ENCODE measurements at regions not wholly inside any gene's neighbourhood (a gene's known extent, or its start where the extent isn't known, plus 50 kb on each side); places are given as distances from the start of the nearest gene placed in this dataset.

DNA sequence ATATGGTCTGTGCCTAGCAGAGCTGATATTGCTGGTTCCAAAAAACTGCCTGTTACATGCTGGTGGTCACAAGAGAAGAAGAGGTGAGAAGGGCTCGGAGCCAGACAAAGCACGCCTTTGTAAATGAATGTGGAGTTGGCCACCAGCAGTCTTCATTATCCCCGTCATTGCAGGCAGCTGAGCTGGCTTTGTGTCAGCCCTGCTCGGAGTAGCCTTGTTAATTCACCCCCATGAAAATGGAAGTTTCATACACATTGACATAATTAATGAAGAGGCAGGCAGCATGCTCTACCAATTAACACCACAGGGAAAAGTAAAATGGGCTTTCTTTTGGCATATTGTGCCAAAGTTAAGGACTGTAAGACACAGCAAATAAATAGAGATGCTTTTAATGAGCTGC is 113.7 kb upstream of the RBFOX1 start:
- H3K4me3 ChIP-seq (ENCODE audit: low read depth, low read length) = no peak overlapping the region
- DNase-seq (ENCODE audit: low read depth, low spot score) = no peak
- H3K9me3 ChIP-seq (ENCODE audit: control insufficient read depth, insufficient read depth, low read length) = peaks cover 14% of the 10 kb centered on the region
- TF ChIP-seq, protein P1, sequence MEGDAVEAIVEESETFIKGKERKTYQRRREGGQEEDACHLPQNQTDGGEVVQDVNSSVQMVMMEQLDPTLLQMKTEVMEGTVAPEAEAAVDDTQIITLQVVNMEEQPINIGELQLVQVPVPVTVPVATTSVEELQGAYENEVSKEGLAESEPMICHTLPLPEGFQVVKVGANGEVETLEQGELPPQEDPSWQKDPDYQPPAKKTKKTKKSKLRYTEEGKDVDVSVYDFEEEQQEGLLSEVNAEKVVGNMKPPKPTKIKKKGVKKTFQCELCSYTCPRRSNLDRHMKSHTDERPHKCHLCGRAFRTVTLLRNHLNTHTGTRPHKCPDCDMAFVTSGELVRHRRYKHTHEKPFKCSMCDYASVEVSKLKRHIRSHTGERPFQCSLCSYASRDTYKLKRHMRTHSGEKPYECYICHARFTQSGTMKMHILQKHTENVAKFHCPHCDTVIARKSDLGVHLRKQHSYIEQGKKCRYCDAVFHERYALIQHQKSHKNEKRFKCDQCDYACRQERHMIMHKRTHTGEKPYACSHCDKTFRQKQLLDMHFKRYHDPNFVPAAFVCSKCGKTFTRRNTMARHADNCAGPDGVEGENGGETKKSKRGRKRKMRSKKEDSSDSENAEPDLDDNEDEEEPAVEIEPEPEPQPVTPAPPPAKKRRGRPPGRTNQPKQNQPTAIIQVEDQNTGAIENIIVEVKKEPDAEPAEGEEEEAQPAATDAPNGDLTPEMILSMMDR (IDR thresholded peaks at IDR 0.05; ENCODE audit: low read depth, low read length) = no peak
- H3K27ac ChIP-seq (ENCODE audit: low read depth, low read length) = no peak overlapping the region
- H3K27me3 ChIP-seq (ENCODE audit: control insufficient read depth, insufficient read depth, low read length) = no peaks in the 10 kb centered on the region
- ChIA-PET POLR2A (no interaction called here), CTCF (no interaction called here)

DNA sequence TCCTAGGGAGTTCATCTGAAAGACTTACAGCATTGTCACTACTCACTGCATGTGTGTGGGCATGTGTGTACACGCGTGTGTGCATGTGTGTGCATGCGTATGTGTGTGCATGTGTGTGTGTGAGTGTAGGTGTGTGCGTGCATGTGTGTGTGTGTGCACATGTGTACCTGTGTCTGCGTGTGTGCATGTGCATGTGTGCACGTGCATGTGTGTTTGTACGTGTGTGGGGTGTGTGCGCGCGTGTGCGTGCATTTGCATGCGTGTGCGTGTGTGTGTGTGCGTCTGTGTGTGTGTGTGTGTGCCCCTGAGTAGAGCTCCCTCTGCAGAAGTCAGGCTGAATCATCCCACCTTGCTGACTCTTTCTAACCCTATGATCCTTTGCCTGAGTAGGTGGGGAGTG is 114.8 kb upstream of the RBFOX1 start:
- TF ChIP-seq, protein P1 (IDR thresholded peaks at IDR 0.05; ENCODE audit: low read depth, low read length) = no peak

DNA sequence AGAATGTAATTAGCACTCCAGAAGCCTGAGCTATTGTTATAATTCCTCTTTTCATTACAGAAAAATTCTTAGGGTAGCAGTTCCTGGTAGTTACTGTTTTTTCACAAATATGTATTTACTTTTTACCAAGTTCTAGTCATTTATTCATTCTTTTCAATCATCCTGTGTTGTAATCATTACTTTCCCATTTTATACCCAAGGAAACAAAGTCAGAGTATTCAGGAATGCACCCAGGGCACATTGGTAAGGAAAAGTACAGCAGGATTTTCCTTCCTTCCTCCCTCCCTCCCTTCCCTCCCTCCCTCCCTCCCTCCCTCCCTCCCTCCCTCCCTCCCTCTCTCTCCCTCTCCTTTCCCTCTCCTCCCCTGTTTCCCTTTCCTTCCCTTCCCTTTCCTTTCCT is 115.9 kb upstream of the RBFOX1 start:
- H3K4me3 ChIP-seq (ENCODE audit: low read depth, low read length) = no peak overlapping the region
- no peaks in the 10 kb centered on the region for H3K27me3 ChIP-seq (ENCODE audit: control insufficient read depth, insufficient read depth, low read length)
- ChIA-PET POLR2A (no interaction called here), CTCF (no interaction called here)
- DNase-seq (ENCODE audit: low read depth, low spot score) = no peak
- H3K9me3 ChIP-seq (ENCODE audit: control insufficient read depth, insufficient read depth, low read length) = peaks cover 17% of the 10 kb centered on the region
- TF ChIP-seq, protein P1 (IDR thresholded peaks at IDR 0.05; ENCODE audit: low read depth, low read length) = no peak
- no peak overlapping the region for H3K27ac ChIP-seq (ENCODE audit: low read depth, low read length)

More for the DNA sequence above, 114.8 kb upstream of the RBFOX1 start:
- peaks cover 14% of the 10 kb centered on the region for H3K9me3 ChIP-seq (ENCODE audit: control insufficient read depth, insufficient read depth, low read length)
- H3K4me3 ChIP-seq (ENCODE audit: low read depth, low read length) = no peak overlapping the region
- H3K27me3 ChIP-seq (ENCODE audit: control insufficient read depth, insufficient read depth, low read length) = no peaks in the 10 kb centered on the region
- no peak for DNase-seq (ENCODE audit: low read depth, low spot score)
- ChIA-PET CTCF (no interaction called here), POLR2A (no interaction called here)
- H3K27ac ChIP-seq (ENCODE audit: low read depth, low read length) = no peak overlapping the region

DNA sequence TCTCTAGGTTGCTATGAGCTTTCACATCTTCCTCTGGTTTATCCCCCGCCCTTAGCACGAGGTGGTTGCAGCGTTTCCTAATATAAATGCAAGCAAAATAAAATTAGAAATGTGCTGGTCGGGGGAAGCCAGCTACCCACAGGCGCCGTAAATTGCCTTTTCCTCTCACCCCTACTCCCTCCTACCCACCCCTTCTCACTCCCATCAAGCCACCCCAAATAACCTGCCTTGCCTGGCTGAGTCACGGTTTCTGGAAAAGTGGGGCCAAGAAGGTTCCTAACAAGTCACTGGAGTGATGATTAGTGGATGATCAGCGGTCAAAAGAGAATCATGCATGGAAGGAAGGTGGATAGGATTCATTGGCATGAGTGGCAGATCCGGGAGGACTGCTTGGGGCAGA is 120.9 kb upstream of the RBFOX1 start:
- Histone ChIP-seq H3K9me3 (ENCODE audit: control insufficient read depth, insufficient read depth, low read length) (peaks cover 24% of the 10 kb centered on the region), H3K27me3 (ENCODE audit: control insufficient read depth, insufficient read depth, low read length) (no peaks in the 10 kb centered on the region), H3K4me3 (ENCODE audit: low read depth, low read length) (no peak overlapping the region), H3K27ac (ENCODE audit: low read depth, low read length) (no peak overlapping the region)
- ChIA-PET POLR2A (no interaction called here), CTCF (no interaction called here)
- TF ChIP-seq, protein P1 (IDR thresholded peaks at IDR 0.05; ENCODE audit: low read depth, low read length) = no peak
- no peak for DNase-seq (ENCODE audit: low read depth, low spot score)

DNA sequence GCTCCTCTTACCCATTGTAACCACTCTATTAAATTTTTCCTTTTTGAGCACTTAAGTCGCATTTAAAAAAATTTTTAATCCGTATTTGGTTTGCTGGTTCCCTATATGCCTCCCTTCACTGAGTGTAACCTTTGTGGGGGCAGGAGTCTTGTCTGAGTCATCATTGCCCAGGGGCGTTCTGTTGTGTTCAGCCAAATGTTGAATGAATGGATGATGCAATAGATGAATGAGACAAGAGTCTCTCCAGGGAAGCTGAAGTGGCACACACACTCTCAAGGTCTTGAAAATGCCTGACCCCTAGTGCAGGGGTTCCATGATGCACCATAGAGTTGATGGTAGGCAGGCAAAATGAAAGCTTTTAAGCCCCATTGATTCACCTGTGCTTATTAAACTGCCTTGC is 123.0 kb upstream of the RBFOX1 start:
- ChIA-PET POLR2A (no interaction called here), CTCF (no interaction called here)
- H3K27me3 ChIP-seq (ENCODE audit: control insufficient read depth, insufficient read depth, low read length) = no peaks in the 10 kb centered on the region
- no peak overlapping the region for H3K4me3 ChIP-seq (ENCODE audit: low read depth, low read length)
- H3K27ac ChIP-seq (ENCODE audit: low read depth, low read length) = no peak overlapping the region
- TF ChIP-seq, protein P1 (IDR thresholded peaks at IDR 0.05; ENCODE audit: low read depth, low read length) = no peak
- peaks cover 27% of the 10 kb centered on the region; the same call in 1 of the 2 replicates for H3K9me3 ChIP-seq (ENCODE audit: control insufficient read depth, insufficient read depth, low read length)
- DNase-seq (ENCODE audit: low read depth, low spot score) = no peak
